ENCODE measurements at regions not wholly inside any gene's neighbourhood (a gene's known extent, or its start where the extent isn't known, plus 50 kb on each side); places are given as distances from the start of the nearest gene placed in this dataset.
A peak's percentile ranks its signal among the peaks of the same experiment; 100 is the strongest.

- DNase-seq (ENCODE audit: low spot score): no peak
- in situ Hi-C loops (cut with MboI; ENCODE audit: low pct_unique_long_range_greater_than_20kb, low sequenced_read_pairs, unreplicated experiment): no loop called here
- TF ChIP-seq, protein P1, sequence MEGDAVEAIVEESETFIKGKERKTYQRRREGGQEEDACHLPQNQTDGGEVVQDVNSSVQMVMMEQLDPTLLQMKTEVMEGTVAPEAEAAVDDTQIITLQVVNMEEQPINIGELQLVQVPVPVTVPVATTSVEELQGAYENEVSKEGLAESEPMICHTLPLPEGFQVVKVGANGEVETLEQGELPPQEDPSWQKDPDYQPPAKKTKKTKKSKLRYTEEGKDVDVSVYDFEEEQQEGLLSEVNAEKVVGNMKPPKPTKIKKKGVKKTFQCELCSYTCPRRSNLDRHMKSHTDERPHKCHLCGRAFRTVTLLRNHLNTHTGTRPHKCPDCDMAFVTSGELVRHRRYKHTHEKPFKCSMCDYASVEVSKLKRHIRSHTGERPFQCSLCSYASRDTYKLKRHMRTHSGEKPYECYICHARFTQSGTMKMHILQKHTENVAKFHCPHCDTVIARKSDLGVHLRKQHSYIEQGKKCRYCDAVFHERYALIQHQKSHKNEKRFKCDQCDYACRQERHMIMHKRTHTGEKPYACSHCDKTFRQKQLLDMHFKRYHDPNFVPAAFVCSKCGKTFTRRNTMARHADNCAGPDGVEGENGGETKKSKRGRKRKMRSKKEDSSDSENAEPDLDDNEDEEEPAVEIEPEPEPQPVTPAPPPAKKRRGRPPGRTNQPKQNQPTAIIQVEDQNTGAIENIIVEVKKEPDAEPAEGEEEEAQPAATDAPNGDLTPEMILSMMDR (IDR thresholded peaks at IDR 0.05; ENCODE audit: extremely low read depth, insufficient read depth, missing control alignments): no peak
Measured at GRCh38 chr1:14517841-14518180, 80.7 kb upstream of the KAZN start.

- DNase-seq (ENCODE audit: low spot score): no peak
- TF ChIP-seq, protein P1 (IDR thresholded peaks at IDR 0.05; ENCODE audit: extremely low read depth, insufficient read depth, missing control alignments): no peak
- in situ Hi-C loops (cut with MboI; ENCODE audit: low pct_unique_long_range_greater_than_20kb, low sequenced_read_pairs, unreplicated experiment): no loop called here
Measured at GRCh38 chr1:14519976-14520375, 78.5 kb upstream of the KAZN start.

DNA sequence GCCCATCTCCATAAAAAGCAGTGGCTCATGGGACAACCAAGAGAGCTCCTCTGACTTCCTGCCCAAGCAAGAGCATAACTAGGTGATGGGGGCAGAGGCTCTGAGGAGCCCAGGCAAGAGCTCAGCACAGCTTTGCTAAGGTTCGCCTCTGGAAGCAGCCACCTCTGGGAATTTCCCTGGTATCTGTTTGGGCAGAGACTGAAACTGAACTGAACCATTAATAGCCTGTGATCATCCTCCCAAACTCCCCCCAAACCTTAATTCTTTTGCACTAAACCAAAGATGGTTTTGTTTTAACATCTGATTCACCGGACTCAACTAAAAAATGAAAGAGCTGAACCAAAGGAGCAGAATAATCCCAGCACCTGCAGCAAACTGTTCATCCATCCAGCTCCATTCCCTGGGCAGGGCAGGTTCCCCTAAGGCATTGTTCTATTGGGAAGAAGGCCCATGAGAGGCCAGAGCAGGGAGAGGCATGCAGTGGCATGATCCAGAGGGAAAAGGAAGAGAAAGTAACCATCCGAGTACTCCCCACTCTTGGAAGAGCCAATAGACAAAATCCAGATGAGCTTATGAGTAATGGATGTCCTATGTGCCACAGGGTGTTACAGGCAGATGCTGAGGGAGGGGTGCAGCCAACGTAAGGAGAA, 77.8 kb upstream of the KAZN start:
- in situ Hi-C loops (cut with MboI; ENCODE audit: low pct_unique_long_range_greater_than_20kb, low sequenced_read_pairs, unreplicated experiment): no loop called here
- TF ChIP-seq, protein P1 (IDR thresholded peaks at IDR 0.05; ENCODE audit: extremely low read depth, insufficient read depth, missing control alignments): no peak
- DNase-seq (ENCODE audit: low spot score): no peak

DNA sequence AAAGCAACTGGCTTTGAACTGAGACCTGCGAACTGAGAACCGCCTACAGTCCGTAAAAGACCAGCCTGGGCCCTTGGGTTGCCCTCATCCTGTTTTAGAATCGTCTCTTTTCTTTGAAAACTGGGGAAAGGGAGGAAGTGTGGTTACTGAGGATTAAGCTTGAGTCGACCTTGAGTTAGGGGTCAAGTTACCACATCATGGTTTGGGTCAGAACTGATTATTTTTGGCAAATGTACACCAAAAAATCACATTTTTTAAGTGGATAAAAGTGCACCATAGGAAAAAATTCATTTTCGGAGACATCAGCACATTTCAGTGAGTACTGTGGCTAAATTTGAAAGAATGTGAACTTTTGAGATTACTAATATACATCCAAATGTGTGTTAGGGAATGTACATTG, 76.9 kb upstream of the KAZN start:
- in situ Hi-C loops (cut with MboI; ENCODE audit: low pct_unique_long_range_greater_than_20kb, low sequenced_read_pairs, unreplicated experiment): no loop called here
- TF ChIP-seq, protein P1 (IDR thresholded peaks at IDR 0.05; ENCODE audit: extremely low read depth, insufficient read depth, missing control alignments): no peak
- DNase-seq (ENCODE audit: low spot score): no peak

DNA sequence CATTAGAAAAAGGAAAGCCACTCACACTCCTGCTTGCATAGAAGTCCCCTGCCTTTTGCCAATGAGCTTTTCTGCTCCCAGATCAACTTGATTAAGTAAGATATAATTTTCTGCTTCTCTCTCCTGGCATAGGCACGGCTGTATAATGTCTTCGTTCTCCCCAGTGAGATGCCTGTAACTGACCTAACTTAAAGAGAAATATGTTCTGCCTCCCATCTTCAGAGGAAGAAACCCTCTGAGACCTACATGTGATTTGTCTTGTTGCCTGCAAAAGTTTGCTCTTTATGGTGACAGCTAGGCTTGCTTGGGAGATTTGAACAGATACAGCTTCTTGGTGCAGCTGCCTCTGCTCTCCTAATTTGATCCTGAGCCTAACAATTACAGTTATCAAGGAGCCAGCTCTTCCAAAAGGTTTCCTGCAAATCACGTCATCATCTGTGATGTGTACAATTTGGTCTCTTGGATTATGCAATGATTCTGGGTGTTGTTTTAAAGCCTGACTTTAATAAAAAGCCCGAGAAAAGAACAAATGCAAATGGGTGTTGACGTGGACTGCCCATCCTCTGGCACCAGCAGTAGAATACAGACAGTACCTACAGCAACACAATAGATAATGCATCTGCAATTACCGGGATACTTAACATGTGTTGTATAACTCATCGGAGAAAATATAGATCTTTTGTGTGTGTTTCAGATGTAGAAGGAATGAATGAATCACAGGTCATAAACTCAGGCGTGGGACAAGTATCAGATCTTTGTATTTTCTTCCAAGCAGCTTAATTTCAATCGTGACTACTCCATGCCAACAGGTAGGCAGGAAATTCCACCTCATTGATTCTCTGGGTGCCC, 76.2 kb upstream of the KAZN start:
- no peak for DNase-seq (ENCODE audit: low spot score)
- TF ChIP-seq, protein P1 (IDR thresholded peaks at IDR 0.05; ENCODE audit: extremely low read depth, insufficient read depth, missing control alignments): no peak
- in situ Hi-C loops (cut with MboI; ENCODE audit: low pct_unique_long_range_greater_than_20kb, low sequenced_read_pairs, unreplicated experiment): no loop called here

DNA sequence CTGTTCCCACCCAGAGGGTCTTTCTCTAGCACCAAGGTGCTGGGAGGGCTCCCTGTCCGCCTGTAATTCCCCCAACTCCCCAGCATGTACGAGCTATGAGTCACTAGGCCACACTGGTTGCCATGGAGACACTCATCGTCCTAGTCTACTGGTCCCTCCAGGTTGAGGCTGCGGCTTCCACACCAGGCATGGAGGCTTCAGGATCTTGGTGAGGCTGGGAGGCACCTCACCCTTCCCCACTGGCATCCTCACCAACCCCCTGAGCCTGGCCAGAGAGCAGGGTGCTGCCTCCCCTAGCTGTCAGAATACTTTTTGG, 75.6 kb upstream of the KAZN start:
- DNase-seq (ENCODE audit: low spot score): peak; percentile 71
- in situ Hi-C loops (cut with MboI; ENCODE audit: low pct_unique_long_range_greater_than_20kb, low sequenced_read_pairs, unreplicated experiment): no loop called here
- TF ChIP-seq, protein P1 (IDR thresholded peaks at IDR 0.05; ENCODE audit: extremely low read depth, insufficient read depth, missing control alignments): no peak

Measured in GM13977 (cell line).